SK-N-SH (cell line): ENCODE measurements at regions not wholly inside any gene's neighbourhood (a gene's known extent, or its start where the extent isn't known, plus 50 kb on each side); places are given as distances from the start of the nearest gene placed in this dataset.
"Not testable (repeated sequence)": the region's sequence is repeated elsewhere in the genome, so short reads cannot be mapped to it uniquely, and the experiment has no call there.

Experiments used
- CTCF ChIP-seq: fragments of 200-600 bp; sonication (generic); IDR thresholded peaks from 2 replicates; pipeline ENCODE4 v1.6.1; 2017; ENCODE audit warnings: antibody characterized with exemption, mild to moderate bottlenecking, moderate library complexity
- EZH2phosphoT487 ChIP-seq: fragments of 200-600 bp; sonication (generic); IDR thresholded peaks from 2 replicates; pipeline ENCODE4 v1.6.1; 2017; ENCODE audit warnings: low read depth, mixed run types, mild to moderate bottlenecking, antibody characterized with exemption, moderate library complexity, borderline replicate concordance
- GATA2 ChIP-seq: sonication (generic); formaldehyde crosslinking; IDR thresholded peaks from 2 replicates; pipeline ENCODE4 v1.5.0; 2020; ENCODE audit warnings: mild to moderate bottlenecking, missing genetic modification reagents
- MAX ChIP-seq: IDR thresholded peaks from 2 replicates; pipeline ENCODE4 v1.4.0; 2012; ENCODE audit warnings: low read depth
- POLR2AphosphoS5 ChIP-seq: IDR thresholded peaks from 2 replicates; pipeline ENCODE4 v1.6.1; 2012; ENCODE audit warnings: low read depth, low read length
- REST ChIP-seq: IDR thresholded peaks from 2 replicates; pipeline ENCODE4 v1.6.1; 2012; ENCODE audit warnings: mild to moderate bottlenecking, low read depth, low read length, moderate library complexity
- SIN3A ChIP-seq: IDR thresholded peaks from 2 replicates; pipeline ENCODE4 v1.6.1; 2012; ENCODE audit warnings: low read depth, mild to moderate bottlenecking, low read length, moderate library complexity, borderline replicate concordance
- TAF1 ChIP-seq: IDR thresholded peaks from 2 replicates; pipeline ENCODE4 v1.6.1; 2012; ENCODE audit warnings: low read depth, mild to moderate bottlenecking, low read length, moderate library complexity, borderline replicate concordance
- USF1 ChIP-seq: IDR thresholded peaks from 2 replicates; pipeline ENCODE4 v1.4.0; 2012; ENCODE audit warnings: low read depth, borderline replicate concordance

- TF ChIP-seq GATA2 (CRISPR knock-in tag); SIN3A; CTCF; MAX; REST; USF1; POLR2AphosphoS5; TAF1; EZH2phosphoT487: not testable (repeated sequence)
Observed at GRCh38 chr3:8178516-8178915, 323.1 kb upstream of the LMCD1 start.
